GM12874 (cell line): ENCODE measurements at regions not wholly inside any gene's neighbourhood (a gene's known extent, or its start where the extent isn't known, plus 50 kb on each side); places are given as distances from the start of the nearest gene placed in this dataset.

Experiments used
- CTCF ChIP-seq: IDR thresholded peaks from 2 replicates; pipeline ENCODE4 v1.5.1; 2011; ENCODE audit warnings: low read depth, mild to moderate bottlenecking, control low read depth, low read length, moderate library complexity; ENCODE audit not compliant: insufficient read depth

GRCh38 chr16:17606460-17606859, 135.7 kb upstream of the XYLT1 start:
- no peak for TF ChIP-seq CTCF

GRCh38 chr16:17605784-17606183, 135.0 kb upstream of the XYLT1 start:
- no peak for TF ChIP-seq CTCF

GRCh38 chr16:17603626-17604025, 132.9 kb upstream of the XYLT1 start:
- no peak for TF ChIP-seq CTCF

- no peak for TF ChIP-seq CTCF
Observed at GRCh38 chr16:17602678-17603077, 131.9 kb upstream of the XYLT1 start.

GRCh38 chr16:17598968-17599367, 128.2 kb upstream of the XYLT1 start:
- TF ChIP-seq CTCF = no peak

GRCh38 chr16:17591655-17592405, 121.1 kb upstream of the XYLT1 start:
- no peak for TF ChIP-seq CTCF

GRCh38 chr16:17590711-17591654, 120.2 kb upstream of the XYLT1 start:
- no peak for TF ChIP-seq CTCF
